Activated naive CD4-positive, alpha-beta T cell treated with anti-CD3 and anti-CD28 coated beads, Interleukin-2, amount 50 U/mL, for 72 hours (primary cell): ENCODE measurements at regions not wholly inside any gene's neighbourhood (a gene's known extent, or its start where the extent isn't known, plus 50 kb on each side); places are given as distances from the start of the nearest gene placed in this dataset.

Experiments
- ATAC-seq, 2 donors: fragments of 150-1000 bp; cut with Tn5 transposase; 2 replicates each; pipeline ENCODE4 v1.10.0; 2021; ENCODE audit warnings: mild to moderate bottlenecking in 2 of 2, moderate library complexity in 2 of 2
- DNase-seq, 2 donors: peaks; one replicate each; pipeline ENCODE4 v3.0.0; 2021 to 2022; ENCODE audit warnings: low spot score in 2 of 2
- H3K27ac Mint-ChIP-seq, 2 donors: one replicate each; pipeline ENCODE4 v1.8.0; 2022; ENCODE audit warnings: mild to moderate bottlenecking in 2 of 2, mixed read lengths in 2 of 2
- H3K36me3 Mint-ChIP-seq, 2 donors: one replicate each; pipeline ENCODE4 v1.8.0; 2022; ENCODE audit warnings: mixed read lengths in 2 of 2
- H3K9me3 Mint-ChIP-seq, 2 donors: one replicate each; pipeline ENCODE4 v1.8.0; 2022; ENCODE audit warnings: mixed read lengths in 2 of 2

- no peaks in the 10 kb centered on the region for H3K9me3 Mint-ChIP-seq
- no peak for DNase-seq
- no peak overlapping the region for H3K27ac Mint-ChIP-seq
- H3K36me3 Mint-ChIP-seq, result no peaks in the 10 kb centered on the region
- no peak for ATAC-seq
These were observed 136.8 kb downstream of the KIT start for GRCh38 chr4:54794579-54794978.

DNA sequence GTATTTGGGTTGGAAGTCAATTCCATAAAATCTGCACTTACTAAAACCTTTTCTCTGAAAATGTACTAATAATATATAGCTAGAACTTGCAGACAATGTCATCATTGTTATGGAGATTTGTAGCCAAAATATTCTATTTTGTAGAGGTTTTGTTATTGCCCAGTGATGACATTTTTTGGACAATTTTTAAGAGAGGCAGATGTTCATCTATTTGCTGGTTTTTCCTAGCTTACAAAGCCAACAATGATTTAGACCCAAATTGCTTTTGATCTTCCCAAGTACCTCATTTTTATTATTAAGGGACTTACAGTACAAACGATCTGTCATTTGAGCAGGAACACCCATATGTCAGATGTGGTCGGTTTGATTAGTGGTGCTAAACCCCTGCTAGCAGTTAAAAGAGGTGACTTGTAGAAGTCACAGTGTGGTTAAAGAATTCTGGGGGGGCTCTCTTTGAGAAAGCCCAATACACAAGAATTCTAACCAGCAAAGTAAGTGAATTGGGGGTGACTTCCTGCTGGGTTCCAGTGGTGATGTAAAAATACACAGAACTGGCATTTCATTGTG, 136.2 kb downstream of the KIT start:
- DNase-seq (no peak), ATAC-seq (no peak)
- Mint-ChIP-seq H3K9me3 (no peaks in the 10 kb centered on the region), H3K36me3 (no peaks in the 10 kb centered on the region), H3K27ac (no peak overlapping the region)
